A549 (cell line): ENCODE measurements at regions not wholly inside any gene's neighbourhood (a gene's known extent, or its start where the extent isn't known, plus 50 kb on each side); places are given as distances from the start of the nearest gene placed in this dataset.

Experiments used
- ATAC-seq, 2 experiments: fragments of 200-7000 bp in 1 of 2; fragments of >200 bp in 1 of 2; cut with Nextera tagmentation in 1 of 2; cut with Tn5 transposase in 1 of 2; 3 replicates each; pipeline versions ENCODE4 v1.8.0 to v1.9.1; 2018 to 2020; ENCODE audit warnings: mild to moderate bottlenecking in 1 of 2, moderate library complexity in 1 of 2
- CTCF ChIA-PET: fragments of 300-600 bp; sonication (Branson Sonifier 250); formaldehyde crosslinking; extraction: SDS; loops from one replicate; lab custom pipeline; 2021; ENCODE audit warnings: antibody characterized with exemption, inconsistent platforms; lab: Yijun Ruan, JAX
- POLR2A ChIA-PET: fragments of 350-600 bp; formaldehyde crosslinking; extraction: SDS; loops from one replicate; lab custom pipeline; 2021; ENCODE audit warnings: antibody characterized with exemption, inconsistent platforms; lab: Yijun Ruan, JAX
- DNase-seq, 2 experiments: peaks; one replicate each; pipeline versions ENCODE4 v3.0.0 to v3.0.0-alpha.2; 2011 to 2016; ENCODE audit warnings: low read depth in 1 of 2, low spot score in 1 of 2
- FAIRE-seq: peaks from 2 replicates; lab custom pipeline; 2011; peaks lifted over from hg19 to GRCh38; lab: Jason Lieb, UNC
- H3K27ac ChIP-seq, 2 experiments: fragments of >200 bp; sonication (Bioruptor Twin); formaldehyde crosslinking; 3 replicates each; pipeline ENCODE4 v1.5.1; 2016 to 2017
- H3K4me1 ChIP-seq: fragments of >200 bp; sonication (Bioruptor Twin); formaldehyde crosslinking; 3 replicates; pipeline ENCODE4 v1.6.1; 2016
- H3K4me2 ChIP-seq: fragments of >200 bp; sonication (Bioruptor Twin); formaldehyde crosslinking; 3 replicates; pipeline ENCODE4 v1.6.1; 2016
- H3K4me3 ChIP-seq: fragments of >200 bp; sonication (Bioruptor Twin); formaldehyde crosslinking; 3 replicates; pipeline ENCODE4 v1.5.1; 2016
- H3K9me3 ChIP-seq: fragments of >200 bp; sonication (Bioruptor Twin); formaldehyde crosslinking; 3 replicates; pipeline ENCODE4 v1.6.1; 2016
- CBX2 ChIP-seq: fragments of 200-600 bp; sonication (generic); IDR thresholded peaks from 2 replicates; pipeline ENCODE4 v1.6.1; 2016; ENCODE audit warnings: low read depth, mild to moderate bottlenecking, borderline replicate concordance
- CEBPB ChIP-seq, 2 experiments: fragments of >200 bp in 1 of 2; sonication (Bioruptor Twin) in 1 of 2; formaldehyde crosslinking in 1 of 2; IDR thresholded peaks; 2 replicates each; pipeline ENCODE4 v1.6.1; 2012 to 2016
- CHD2 ChIP-seq: fragments of 150-350 bp; IDR thresholded peaks from 2 replicates; pipeline ENCODE4 v1.6.1; 2014; ENCODE audit warnings: low read length; ENCODE audit not compliant: partially characterized antibody
- CHD4 ChIP-seq: fragments of 200-600 bp; sonication (generic); IDR thresholded peaks from 2 replicates; pipeline ENCODE4 v1.6.1; 2016; ENCODE audit warnings: antibody characterized with exemption, mild to moderate bottlenecking, borderline replicate concordance
- EHF ChIP-seq: fragments of 250-450 bp; sonication (Bioruptor Pico); IDR thresholded peaks from 2 replicates; pipeline ENCODE4 v1.5.0; 2020; ENCODE audit warnings: mild to moderate bottlenecking
- HEYL ChIP-seq: fragments of 250-450 bp; sonication (Bioruptor Pico); IDR thresholded peaks from 2 replicates; pipeline ENCODE4 v1.8.0; 2021; ENCODE audit warnings: mild to moderate bottlenecking, moderate library complexity
- HOXB13 ChIP-seq: fragments of 250-450 bp; sonication (Bioruptor Pico); IDR thresholded peaks from 2 replicates; pipeline ENCODE4 v1.5.0; 2020; ENCODE audit warnings: low read depth, mild to moderate bottlenecking, moderate library complexity
- HOXB5 ChIP-seq: fragments of 250-450 bp; sonication (Bioruptor Pico); IDR thresholded peaks from 2 replicates; pipeline ENCODE4 v1.5.0; 2020; ENCODE audit warnings: mild to moderate bottlenecking, moderate library complexity
- KDM1A ChIP-seq: fragments of 200-600 bp; sonication (generic); IDR thresholded peaks from 2 replicates; pipeline ENCODE4 v1.6.1; 2016; ENCODE audit warnings: low read depth, mild to moderate bottlenecking
- KDM5A ChIP-seq: fragments of 200-600 bp; sonication (generic); IDR thresholded peaks from 2 replicates; pipeline ENCODE4 v1.6.1; 2016; ENCODE audit warnings: antibody characterized with exemption, mild to moderate bottlenecking
- MAFK ChIP-seq: fragments of 450-650 bp; IDR thresholded peaks from 2 replicates; pipeline ENCODE4 v1.6.1; 2014; ENCODE audit not compliant: partially characterized antibody
- NFE2L2 ChIP-seq: fragments of 150-350 bp; conservative IDR thresholded peaks from 2 replicates; pipeline ENCODE4 v1.6.1; 2014; ENCODE audit warnings: low read length
- NPAS2 ChIP-seq: fragments of 250-450 bp; sonication (Bioruptor Pico); IDR thresholded peaks from 2 replicates; pipeline ENCODE4 v1.8.0; 2022; ENCODE audit warnings: mild to moderate bottlenecking, moderate library complexity, borderline replicate concordance
- NR3C1 ChIP-seq: fragments of >200 bp; sonication (Bioruptor Twin); formaldehyde crosslinking; IDR thresholded peaks from 3 replicates; pipeline ENCODE4 v1.6.1; 2017
- PHF8 ChIP-seq: fragments of 200-600 bp; sonication (generic); IDR thresholded peaks from 2 replicates; pipeline ENCODE4 v1.6.1; 2016; ENCODE audit warnings: low read depth, mild to moderate bottlenecking, antibody characterized with exemption, moderate library complexity, borderline replicate concordance
- RFX5 ChIP-seq: fragments of 450-650 bp; IDR thresholded peaks from 2 replicates; pipeline ENCODE4 v1.7.1; 2014; ENCODE audit warnings: antibody characterized with exemption, mild to moderate bottlenecking, moderate library complexity
- TP53 ChIP-seq: fragments of 250-450 bp; sonication (Bioruptor Pico); IDR thresholded peaks from 2 replicates; pipeline ENCODE4 v1.5.0; 2021; ENCODE audit warnings: mild to moderate bottlenecking, moderate library complexity
- ZNF302 ChIP-seq: fragments of 250-450 bp; sonication (Bioruptor Pico); IDR thresholded peaks from 2 replicates; pipeline ENCODE4 v1.9.0; 2021; ENCODE audit warnings: inconsistent platforms, mild to moderate bottlenecking, moderate library complexity
- ZSCAN20 ChIP-seq: fragments of 250-450 bp; sonication (Bioruptor Pico); IDR thresholded peaks from 2 replicates; pipeline ENCODE4 v1.8.0; 2022; ENCODE audit warnings: mild to moderate bottlenecking, moderate library complexity
- WGBS: methylation state at CpG from one replicate; pipeline ENCODE4 v1.1.6; 2017; ENCODE audit errors: missing lambda C conversion rate; 5-methylcytosine and 5-hydroxymethylcytosine counted together
- TF ChIP-seq, protein P1 (sequence below): fragments of 450-650 bp; IDR thresholded peaks from 2 replicates; pipeline ENCODE4 v1.6.1; 2014; ENCODE audit warnings: antibody characterized with exemption
- TF ChIP-seq, protein P2 (sequence below): IDR thresholded peaks from 2 replicates; pipeline ENCODE4 v1.6.1; 2012
- TF ChIP-seq, protein P3 (sequence below): IDR thresholded peaks from 2 replicates; pipeline ENCODE4 v1.6.1; 2012; ENCODE audit warnings: low read depth, borderline replicate concordance
- TF ChIP-seq, protein P4 (sequence below): fragments of >200 bp; sonication (Bioruptor Twin); formaldehyde crosslinking; IDR thresholded peaks from 2 replicates; pipeline ENCODE4 v1.6.1; 2016

DNA sequence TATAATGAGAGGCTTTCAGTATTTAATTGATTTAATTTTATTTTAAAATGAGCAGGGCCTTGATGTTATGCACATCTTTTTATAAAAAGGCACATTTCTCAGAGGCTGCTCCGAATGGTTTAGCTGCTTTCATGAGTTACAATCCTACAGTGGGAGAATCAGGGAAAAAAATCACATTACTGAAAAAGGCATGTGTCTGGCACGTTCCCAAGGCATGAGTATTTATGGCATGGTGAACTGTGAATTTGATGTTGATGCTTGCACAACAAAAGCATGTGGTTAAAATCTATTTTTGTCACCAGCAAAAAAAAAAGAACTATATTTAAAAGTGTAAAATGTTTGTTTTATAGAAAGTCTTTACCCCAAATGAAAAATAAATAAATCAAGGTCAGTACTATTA lies 485.2 kb upstream of the ROBO2 start (continued):
- TF ChIP-seq, protein P1, sequence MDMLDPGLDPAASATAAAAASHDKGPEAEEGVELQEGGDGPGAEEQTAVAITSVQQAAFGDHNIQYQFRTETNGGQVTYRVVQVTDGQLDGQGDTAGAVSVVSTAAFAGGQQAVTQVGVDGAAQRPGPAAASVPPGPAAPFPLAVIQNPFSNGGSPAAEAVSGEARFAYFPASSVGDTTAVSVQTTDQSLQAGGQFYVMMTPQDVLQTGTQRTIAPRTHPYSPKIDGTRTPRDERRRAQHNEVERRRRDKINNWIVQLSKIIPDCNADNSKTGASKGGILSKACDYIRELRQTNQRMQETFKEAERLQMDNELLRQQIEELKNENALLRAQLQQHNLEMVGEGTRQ, result no peak
- no peak for TF ChIP-seq TP53 (CRISPR knock-in tag)

DNA sequence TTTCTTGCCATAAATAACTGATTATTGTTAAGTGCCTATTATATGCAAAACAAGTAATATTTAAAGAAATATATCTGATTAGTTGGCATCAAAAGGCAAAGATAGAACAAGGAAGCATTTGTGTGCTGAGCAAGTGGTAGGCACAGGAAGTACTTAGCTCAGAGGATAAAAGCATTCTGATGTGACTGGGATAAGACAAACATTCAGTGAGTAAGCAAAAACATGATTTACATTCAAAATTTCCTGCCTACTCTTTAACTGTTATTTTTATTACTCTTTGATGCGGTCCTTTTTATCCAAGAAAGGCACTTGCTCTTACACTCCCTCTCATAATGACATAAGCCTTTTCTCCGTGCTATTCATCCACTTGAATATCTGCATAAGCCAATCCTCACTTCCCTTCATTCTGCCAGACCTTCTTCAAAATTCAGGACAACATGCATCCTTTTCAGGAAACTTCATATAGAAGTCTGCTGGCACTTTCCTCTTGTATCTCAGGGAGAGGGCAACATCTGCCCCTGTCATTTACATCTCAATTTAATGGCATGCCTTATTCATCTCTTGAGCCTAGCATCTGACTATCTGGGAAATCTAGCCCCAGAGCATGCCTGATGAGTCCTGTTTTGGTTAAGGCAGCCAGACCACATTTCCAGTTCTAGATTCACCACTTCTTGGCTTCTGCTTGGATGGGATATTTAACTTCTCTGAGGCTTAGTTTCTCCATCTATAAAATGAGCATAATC lies 478.2 kb upstream of the ROBO2 start:
- 6% methylated on average over 2 of the region's 2 CpGs for WGBS
- CTCF ChIA-PET, result no interaction called here
- Histone ChIP-seq H3K4me3 (no peak overlapping the region), H3K4me1 (no peaks in the 10 kb centered on the region), H3K4me2 (no peak overlapping the region), H3K9me3 (peaks cover 3% of the 10 kb centered on the region; the same call in 1 of the 3 replicates), H3K27ac (no peak overlapping the region)
- FAIRE-seq (no peak), ATAC-seq (no peak), DNase-seq (no peak)
- TF ChIP-seq, protein P2, sequence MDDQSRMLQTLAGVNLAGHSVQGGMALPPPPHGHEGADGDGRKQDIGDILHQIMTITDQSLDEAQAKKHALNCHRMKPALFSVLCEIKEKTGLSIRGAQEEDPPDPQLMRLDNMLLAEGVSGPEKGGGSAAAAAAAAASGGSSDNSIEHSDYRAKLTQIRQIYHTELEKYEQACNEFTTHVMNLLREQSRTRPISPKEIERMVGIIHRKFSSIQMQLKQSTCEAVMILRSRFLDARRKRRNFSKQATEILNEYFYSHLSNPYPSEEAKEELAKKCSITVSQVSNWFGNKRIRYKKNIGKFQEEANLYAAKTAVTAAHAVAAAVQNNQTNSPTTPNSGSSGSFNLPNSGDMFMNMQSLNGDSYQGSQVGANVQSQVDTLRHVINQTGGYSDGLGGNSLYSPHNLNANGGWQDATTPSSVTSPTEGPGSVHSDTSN, result no peak
- TF ChIP-seq MAFK (no peak), HOXB13 (CRISPR knock-in tag) (no peak), HOXB5 (no peak), KDM1A (no peak), ZSCAN20 (CRISPR knock-in tag) (no peak), CHD2 (no peak), NPAS2 (CRISPR knock-in tag) (no peak), KDM5A (no peak), NR3C1 (no peak), CBX2 (no peak), CHD4 (no peak), PHF8 (no peak)
- TF ChIP-seq, protein P3, sequence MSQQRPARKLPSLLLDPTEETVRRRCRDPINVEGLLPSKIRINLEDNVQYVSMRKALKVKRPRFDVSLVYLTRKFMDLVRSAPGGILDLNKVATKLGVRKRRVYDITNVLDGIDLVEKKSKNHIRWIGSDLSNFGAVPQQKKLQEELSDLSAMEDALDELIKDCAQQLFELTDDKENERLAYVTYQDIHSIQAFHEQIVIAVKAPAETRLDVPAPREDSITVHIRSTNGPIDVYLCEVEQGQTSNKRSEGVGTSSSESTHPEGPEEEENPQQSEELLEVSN, result no peak
- TF ChIP-seq, protein P4, sequence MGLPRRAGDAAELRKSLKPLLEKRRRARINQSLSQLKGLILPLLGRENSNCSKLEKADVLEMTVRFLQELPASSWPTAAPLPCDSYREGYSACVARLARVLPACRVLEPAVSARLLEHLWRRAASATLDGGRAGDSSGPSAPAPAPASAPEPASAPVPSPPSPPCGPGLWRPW, result no peak
- POLR2A ChIA-PET, result no interaction called here

DNA sequence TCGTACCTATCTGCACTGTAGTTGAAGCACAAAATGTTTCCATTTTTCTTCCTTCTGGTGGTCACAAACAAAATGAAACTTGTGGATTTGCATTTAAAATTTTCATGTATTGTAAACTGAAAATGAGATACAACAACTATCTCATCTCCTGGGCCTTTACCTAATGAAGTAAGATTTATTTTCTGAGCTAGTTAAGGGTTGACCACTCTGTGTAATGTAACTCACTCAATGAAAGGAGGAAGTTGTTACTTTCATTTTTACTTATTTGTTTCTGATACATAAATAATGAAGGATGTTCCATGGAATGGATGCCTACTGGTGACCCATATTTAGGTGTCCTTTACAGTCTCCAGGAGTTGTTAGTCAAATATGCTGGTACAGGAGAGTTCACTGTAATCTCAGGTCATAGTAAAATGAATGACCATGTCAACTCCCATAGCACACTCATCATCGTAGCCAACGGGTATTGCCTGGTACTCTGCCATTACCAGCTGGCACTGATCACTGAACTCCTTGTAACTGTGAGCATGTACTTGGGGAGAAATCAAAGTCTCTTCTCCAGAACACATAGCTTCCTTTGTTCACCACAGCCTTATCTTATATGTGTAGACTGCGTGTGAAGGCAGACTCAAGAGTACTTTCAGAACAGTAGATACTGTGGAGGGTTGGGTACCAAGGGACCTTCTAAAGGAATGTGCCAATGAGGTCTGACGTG lies 474.2 kb upstream of the ROBO2 start:
- TF ChIP-seq EHF, result no peak
- no peak for TF ChIP-seq CEBPB (IDR thresholded peaks at IDR 0.05)
- TF ChIP-seq ZNF302 (CRISPR knock-in tag), result no peak
- TF ChIP-seq, protein P4, result no peak
- TF ChIP-seq RFX5, result no peak
- TF ChIP-seq, protein P2, result no peak
- TF ChIP-seq HEYL (CRISPR knock-in tag), result no peak
- TF ChIP-seq NFE2L2, result no peak
- no peak for TF ChIP-seq HOXB5
- no peak overlapping the region for H3K4me2 ChIP-seq
- POLR2A ChIA-PET, result no interaction called here
- CTCF ChIA-PET, result no interaction called here
- H3K4me1 ChIP-seq, result no peaks in the 10 kb centered on the region
- no peak overlapping the region for H3K4me3 ChIP-seq
- no peak for DNase-seq
- H3K27ac ChIP-seq, result no peak overlapping the region
- no peak for ATAC-seq
- 3% methylated on average over 5 of the region's 5 CpGs for WGBS
- H3K9me3 ChIP-seq, result peaks cover 3% of the 10 kb centered on the region; the same call in 1 of the 3 replicates
- FAIRE-seq, result no peak
